ENCODE measurements at regions not wholly inside any gene's neighbourhood (a gene's known extent, or its start where the extent isn't known, plus 50 kb on each side); places are given as distances from the start of the nearest gene placed in this dataset.

GRCh38 chr11:95671768-95672167, 117.8 kb downstream of the FAM76B start:
- Histone ChIP-seq H3K36me3 (ENCODE audit: insufficient read depth, low read length) (no peaks in the 10 kb centered on the region), H3K4me1 (ENCODE audit: control insufficient read depth, insufficient read depth, low read length) (no peaks in the 10 kb centered on the region), H3K27me3 (ENCODE audit: control insufficient read depth, insufficient read depth, low read length) (no peaks in the 10 kb centered on the region), H3K4me3 (ENCODE audit: low read length) (no peak overlapping the region), H3K4me2 (ENCODE audit: low read length) (no peak overlapping the region), H3K9ac (ENCODE audit: low read depth, low read length) (no peak overlapping the region), H3K9me3 (replicated peaks; ENCODE audit: low read length) (no peaks in the 10 kb centered on the region)

- Histone ChIP-seq H3K4me2 (ENCODE audit: low read length) (no peak overlapping the region), H3K27me3 (ENCODE audit: control insufficient read depth, insufficient read depth, low read length) (no peaks in the 10 kb centered on the region), H3K9ac (ENCODE audit: low read depth, low read length) (no peak overlapping the region), H3K4me1 (ENCODE audit: control insufficient read depth, insufficient read depth, low read length) (no peaks in the 10 kb centered on the region), H3K4me3 (ENCODE audit: low read length) (no peak overlapping the region), H3K9me3 (replicated peaks; ENCODE audit: low read length) (no peaks in the 10 kb centered on the region), H3K36me3 (ENCODE audit: insufficient read depth, low read length) (no peaks in the 10 kb centered on the region)
Observed at GRCh38 chr11:95668131-95668530, 121.5 kb downstream of the FAM76B start.

- Histone ChIP-seq H3K4me1 (ENCODE audit: control insufficient read depth, insufficient read depth, low read length) (no peaks in the 10 kb centered on the region), H3K4me2 (ENCODE audit: low read length) (no peak overlapping the region), H3K27me3 (ENCODE audit: control insufficient read depth, insufficient read depth, low read length) (no peaks in the 10 kb centered on the region), H3K4me3 (ENCODE audit: low read length) (no peak overlapping the region), H3K36me3 (ENCODE audit: insufficient read depth, low read length) (no peaks in the 10 kb centered on the region), H3K9me3 (replicated peaks; ENCODE audit: low read length) (no peaks in the 10 kb centered on the region), H3K9ac (ENCODE audit: low read depth, low read length) (no peak overlapping the region)
Observed at GRCh38 chr11:95661162-95661561, 128.4 kb downstream of the FAM76B start.

- H3K36me3 ChIP-seq (ENCODE audit: insufficient read depth, low read length), result no peaks in the 10 kb centered on the region
- H3K27me3 ChIP-seq (ENCODE audit: control insufficient read depth, insufficient read depth, low read length), result no peaks in the 10 kb centered on the region
- no peak overlapping the region for H3K4me2 ChIP-seq (ENCODE audit: low read length)
- no peak overlapping the region for H3K9ac ChIP-seq (ENCODE audit: low read depth, low read length)
- no peaks in the 10 kb centered on the region for H3K9me3 ChIP-seq (replicated peaks; ENCODE audit: low read length)
- no peak overlapping the region for H3K4me3 ChIP-seq (ENCODE audit: low read length)
- H3K4me1 ChIP-seq (ENCODE audit: control insufficient read depth, insufficient read depth, low read length), result no peaks in the 10 kb centered on the region
Observed at GRCh38 chr11:95660038-95660437, 129.5 kb downstream of the FAM76B start.

- H3K27me3 ChIP-seq (ENCODE audit: control insufficient read depth, insufficient read depth, low read length), result no peaks in the 10 kb centered on the region
- H3K4me3 ChIP-seq (ENCODE audit: low read length), result no peak overlapping the region
- no peaks in the 10 kb centered on the region for H3K36me3 ChIP-seq (ENCODE audit: insufficient read depth, low read length)
- no peaks in the 10 kb centered on the region for H3K4me1 ChIP-seq (ENCODE audit: control insufficient read depth, insufficient read depth, low read length)
- no peak overlapping the region for H3K4me2 ChIP-seq (ENCODE audit: low read length)
- no peaks in the 10 kb centered on the region for H3K9me3 ChIP-seq (replicated peaks; ENCODE audit: low read length)
- H3K9ac ChIP-seq (ENCODE audit: low read depth, low read length), result no peak overlapping the region
Observed at GRCh38 chr11:95659088-95659487, 130.5 kb downstream of the FAM76B start.

- H3K36me3 ChIP-seq (ENCODE audit: insufficient read depth, low read length), result no peaks in the 10 kb centered on the region
- no peak overlapping the region for H3K9ac ChIP-seq (ENCODE audit: low read depth, low read length)
- no peaks in the 10 kb centered on the region for H3K4me1 ChIP-seq (ENCODE audit: control insufficient read depth, insufficient read depth, low read length)
Observed at GRCh38 chr11:95655536-95655935, 134.0 kb downstream of the FAM76B start.

GRCh38 chr11:95653680-95654079, 135.9 kb downstream of the FAM76B start:
- Histone ChIP-seq H3K4me3 (ENCODE audit: low read length) (no peak overlapping the region), H3K9ac (ENCODE audit: low read depth, low read length) (no peak overlapping the region), H3K27me3 (ENCODE audit: control insufficient read depth, insufficient read depth, low read length) (no peaks in the 10 kb centered on the region), H3K36me3 (ENCODE audit: insufficient read depth, low read length) (no peaks in the 10 kb centered on the region), H3K9me3 (replicated peaks; ENCODE audit: low read length) (no peaks in the 10 kb centered on the region), H3K4me1 (ENCODE audit: control insufficient read depth, insufficient read depth, low read length) (no peaks in the 10 kb centered on the region), H3K4me2 (ENCODE audit: low read length) (no peak overlapping the region)

More at GRCh38 chr11:95655536-95655935, 134.0 kb downstream of the FAM76B start:
- Histone ChIP-seq H3K9me3 (replicated peaks; ENCODE audit: low read length) (no peaks in the 10 kb centered on the region), H3K4me2 (ENCODE audit: low read length) (no peak overlapping the region), H3K4me3 (ENCODE audit: low read length) (no peak overlapping the region), H3K27me3 (ENCODE audit: control insufficient read depth, insufficient read depth, low read length) (no peaks in the 10 kb centered on the region)

- H3K4me1 ChIP-seq (ENCODE audit: control insufficient read depth, insufficient read depth, low read length), result no peaks in the 10 kb centered on the region
- H3K4me2 ChIP-seq (ENCODE audit: low read length), result no peak overlapping the region
- no peak overlapping the region for H3K9ac ChIP-seq (ENCODE audit: low read depth, low read length)
- H3K9me3 ChIP-seq (replicated peaks; ENCODE audit: low read length), result no peaks in the 10 kb centered on the region
- no peak overlapping the region for H3K4me3 ChIP-seq (ENCODE audit: low read length)
- H3K36me3 ChIP-seq (ENCODE audit: insufficient read depth, low read length), result no peaks in the 10 kb centered on the region
- H3K27me3 ChIP-seq (ENCODE audit: control insufficient read depth, insufficient read depth, low read length), result no peaks in the 10 kb centered on the region
Observed at GRCh38 chr11:95653099-95653498, 136.5 kb downstream of the FAM76B start.

- H3K9me3 ChIP-seq (replicated peaks; ENCODE audit: low read length), result no peaks in the 10 kb centered on the region
- no peak overlapping the region for H3K9ac ChIP-seq (ENCODE audit: low read depth, low read length)
- H3K4me1 ChIP-seq (ENCODE audit: control insufficient read depth, insufficient read depth, low read length), result peaks cover 3% of the 10 kb centered on the region
- H3K4me2 ChIP-seq (ENCODE audit: low read length), result no peak overlapping the region
- no peaks in the 10 kb centered on the region for H3K36me3 ChIP-seq (ENCODE audit: insufficient read depth, low read length)
- no peaks in the 10 kb centered on the region for H3K27me3 ChIP-seq (ENCODE audit: control insufficient read depth, insufficient read depth, low read length)
- H3K4me3 ChIP-seq (ENCODE audit: low read length), result no peak overlapping the region
Observed at GRCh38 chr11:95652002-95652472, 137.5 kb downstream of the FAM76B start.

- H3K27me3 ChIP-seq (ENCODE audit: control insufficient read depth, insufficient read depth, low read length), result no peaks in the 10 kb centered on the region
- no peaks in the 10 kb centered on the region for H3K36me3 ChIP-seq (ENCODE audit: insufficient read depth, low read length)
- no peaks in the 10 kb centered on the region for H3K9me3 ChIP-seq (replicated peaks; ENCODE audit: low read length)
- H3K4me3 ChIP-seq (ENCODE audit: low read length), result no peak overlapping the region
- H3K9ac ChIP-seq (ENCODE audit: low read depth, low read length), result no peak overlapping the region
- H3K4me1 ChIP-seq (ENCODE audit: control insufficient read depth, insufficient read depth, low read length), result peaks cover 3% of the 10 kb centered on the region
- no peak overlapping the region for H3K4me2 ChIP-seq (ENCODE audit: low read length)
Observed at GRCh38 chr11:95650276-95650675, 139.3 kb downstream of the FAM76B start.

- Histone ChIP-seq H3K27me3 (ENCODE audit: control insufficient read depth, insufficient read depth, low read length) (no peaks in the 10 kb centered on the region), H3K9ac (ENCODE audit: low read depth, low read length) (no peak overlapping the region), H3K4me3 (ENCODE audit: low read length) (no peak overlapping the region), H3K9me3 (replicated peaks; ENCODE audit: low read length) (no peaks in the 10 kb centered on the region), H3K4me1 (ENCODE audit: control insufficient read depth, insufficient read depth, low read length) (peaks cover 3% of the 10 kb centered on the region), H3K4me2 (ENCODE audit: low read length) (no peak overlapping the region), H3K36me3 (ENCODE audit: insufficient read depth, low read length) (no peaks in the 10 kb centered on the region)
Observed at GRCh38 chr11:95647871-95648270, 141.7 kb downstream of the FAM76B start.

- no peak overlapping the region for H3K4me2 ChIP-seq (ENCODE audit: low read length)
Observed at GRCh38 chr11:95647355-95647754, 142.2 kb downstream of the FAM76B start.

More at GRCh38 chr11:95647355-95647754, 142.2 kb downstream of the FAM76B start:
- H3K4me3 ChIP-seq (ENCODE audit: low read length), result no peak overlapping the region
- H3K9ac ChIP-seq (ENCODE audit: low read depth, low read length), result no peak overlapping the region
- H3K36me3 ChIP-seq (ENCODE audit: insufficient read depth, low read length), result no peaks in the 10 kb centered on the region
- peaks cover 3% of the 10 kb centered on the region for H3K4me1 ChIP-seq (ENCODE audit: control insufficient read depth, insufficient read depth, low read length)
- no peaks in the 10 kb centered on the region for H3K27me3 ChIP-seq (ENCODE audit: control insufficient read depth, insufficient read depth, low read length)
- no peaks in the 10 kb centered on the region for H3K9me3 ChIP-seq (replicated peaks; ENCODE audit: low read length)
